Naive thymus-derived CD8-positive, alpha-beta T cell (primary cell): ENCODE measurements at regions not wholly inside any gene's neighbourhood (a gene's known extent, or its start where the extent isn't known, plus 50 kb on each side); places are given as distances from the start of the nearest gene placed in this dataset.
A peak's percentile ranks its signal among the peaks of the same experiment; 100 is the strongest.

Source experiments
- ATAC-seq, 2 donors: fragments of 150-1000 bp; cut with Tn5 transposase in 1 of 2; sonication (Bioruptor Pico), chemical (Tn5 transposase) in 1 of 2; 1 replicate in 1 of 2; 2 replicates in 1 of 2; pipeline ENCODE4 v1.10.0; 2021; ENCODE audit warnings: mild to moderate bottlenecking in 2 of 2, moderate library complexity in 2 of 2
- POLR2A ChIA-PET: fragments of 350-600 bp; sonication (Branson Sonifier 250); formaldehyde crosslinking; loops from one replicate; lab custom pipeline; 2021; ENCODE audit warnings: antibody characterized with exemption; lab: Charles Lee
- DNase-seq, 10 donors: peaks; one replicate each; pipeline versions ENCODE4 v3.0.0 to v3.0.0-alpha.2; 2020 to 2022
- H3K27ac Mint-ChIP-seq, 10 donors: one replicate each; pipeline ENCODE4 v1.8.0; 2020 to 2022; ENCODE audit warnings: mild to moderate bottlenecking in 10 of 10, mixed read lengths in 10 of 10, moderate library complexity in 4 of 10, inconsistent platforms in 1 of 10
- H3K27me3 Mint-ChIP-seq, 5 donors: one replicate each; pipeline ENCODE4 v1.8.0; 2021 to 2022; ENCODE audit warnings: mixed read lengths in 5 of 5
- H3K36me3 Mint-ChIP-seq, 3 donors: one replicate each; pipeline ENCODE4 v1.8.0; 2020 to 2022; ENCODE audit warnings: mixed read lengths in 3 of 3, mild to moderate bottlenecking in 2 of 3, inconsistent platforms in 1 of 3
- H3K4me1 Mint-ChIP-seq, 4 donors: one replicate each; pipeline ENCODE4 v1.8.0; 2021 to 2022; ENCODE audit warnings: mixed read lengths in 4 of 4
- H3K4me3 Mint-ChIP-seq, 10 donors: one replicate each; pipeline ENCODE4 v1.8.0; 2020 to 2022; ENCODE audit warnings: mild to moderate bottlenecking in 10 of 10, mixed read lengths in 10 of 10, moderate library complexity in 6 of 10, inconsistent platforms in 1 of 10
- H3K9me3 Mint-ChIP-seq, 9 donors: one replicate each; pipeline ENCODE4 v1.8.0; 2020 to 2022; ENCODE audit warnings: mixed read lengths in 9 of 9, mild to moderate bottlenecking in 3 of 9, inconsistent platforms in 1 of 9, moderate library complexity in 1 of 9

DNA sequence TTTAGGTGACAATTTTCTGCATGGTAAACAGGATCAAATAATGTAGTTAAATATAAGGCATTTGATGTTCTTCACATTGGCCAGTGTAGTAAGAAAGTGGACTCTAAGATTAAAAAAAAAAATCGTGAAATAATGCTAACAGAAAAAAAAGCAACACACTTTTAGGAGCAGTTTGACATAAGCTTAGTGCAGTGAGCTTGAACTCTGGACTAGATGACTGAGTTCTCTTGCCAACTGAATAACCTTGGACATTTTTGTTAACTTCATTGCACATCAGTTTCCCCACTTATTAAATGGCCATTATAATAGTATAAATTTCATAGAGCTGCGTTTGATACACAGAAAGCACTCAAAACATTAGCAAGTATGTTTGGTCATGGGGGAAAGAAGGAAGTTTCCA is 649.3 kb upstream of the ADGRL4 start:
- peaks cover 0 to 8% (median 2%) of the 10 kb centered on the region in 9 donors for H3K9me3 Mint-ChIP-seq
- DNase-seq: no peak
- no peak overlapping the region for H3K27ac Mint-ChIP-seq
- POLR2A ChIA-PET: no interaction called here
- H3K36me3 Mint-ChIP-seq: no peaks in the 10 kb centered on the region
- ATAC-seq: no peak
- no peaks in the 10 kb centered on the region for H3K27me3 Mint-ChIP-seq
- no peak overlapping the region for H3K4me3 Mint-ChIP-seq
- H3K4me1 Mint-ChIP-seq: no peaks in the 10 kb centered on the region

DNA sequence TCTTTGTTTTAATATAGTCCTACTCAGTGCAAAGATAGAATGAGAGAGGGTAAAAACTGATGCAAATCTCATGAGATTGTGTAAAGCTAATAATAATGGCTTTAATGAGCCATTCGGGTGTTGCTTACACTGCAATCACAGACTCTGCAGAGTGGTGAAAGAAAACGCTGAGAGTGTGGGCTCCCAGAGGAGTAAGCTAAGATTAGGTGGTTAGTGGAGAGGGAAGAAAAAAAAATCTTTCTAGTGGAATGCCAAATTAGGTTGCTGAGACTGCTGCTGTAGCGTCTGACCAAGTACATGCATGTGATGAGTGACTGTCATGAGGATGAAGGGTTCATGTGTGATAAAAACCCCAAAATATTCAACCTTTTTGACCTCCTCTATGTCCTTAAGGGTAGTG is 645.9 kb upstream of the ADGRL4 start:
- Mint-ChIP-seq H3K36me3 (no peaks in the 10 kb centered on the region), H3K27ac (no peak overlapping the region), H3K4me1 (no peaks in the 10 kb centered on the region), H3K27me3 (no peaks in the 10 kb centered on the region), H3K4me3 (no peak overlapping the region), H3K9me3 (peaks cover 0 to 13% (median 2%) of the 10 kb centered on the region in 9 donors)
- no peak for ATAC-seq
- POLR2A ChIA-PET: no interaction called here
- DNase-seq: no peak

- ATAC-seq (no peak), DNase-seq (no peak)
- Mint-ChIP-seq H3K27me3 (no peaks in the 10 kb centered on the region), H3K4me3 (no peak overlapping the region), H3K36me3 (no peaks in the 10 kb centered on the region), H3K4me1 (no peaks in the 10 kb centered on the region), H3K27ac (no peak overlapping the region), H3K9me3 (peaks cover 0 to 28% (median 8%) of the 10 kb centered on the region in 9 donors)
- POLR2A ChIA-PET: no interaction called here
Measured at GRCh38 chr1:79648126-79648525, 641.6 kb upstream of the ADGRL4 start.

DNA sequence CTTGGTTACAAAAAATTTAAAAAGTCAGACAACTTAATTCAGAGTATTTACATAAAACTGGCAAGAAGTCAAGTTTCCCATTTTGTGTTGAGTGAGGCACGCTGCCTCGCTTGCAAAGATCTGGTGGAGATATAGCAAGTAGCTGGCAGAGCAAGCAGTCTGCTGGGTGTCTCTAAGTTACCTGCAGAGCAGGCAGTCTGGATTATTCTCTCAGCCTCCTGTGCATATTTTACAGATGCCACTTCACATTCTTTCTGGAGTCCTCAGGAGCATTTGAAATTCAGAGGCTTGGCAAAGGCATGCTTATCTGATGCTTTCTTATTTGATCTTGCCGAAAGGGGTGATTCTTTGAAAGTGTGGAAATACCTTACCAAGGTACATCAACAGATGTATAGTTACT is 640.4 kb upstream of the ADGRL4 start:
- Mint-ChIP-seq H3K4me3 (no peak overlapping the region), H3K27me3 (no peaks in the 10 kb centered on the region), H3K36me3 (no peaks in the 10 kb centered on the region), H3K4me1 (no peaks in the 10 kb centered on the region), H3K27ac (no peak overlapping the region), H3K9me3 (peaks cover 0 to 37% (median 11%) of the 10 kb centered on the region in 9 donors)
- DNase-seq (no peak), ATAC-seq (no peak)
- POLR2A ChIA-PET: no interaction called here

DNA sequence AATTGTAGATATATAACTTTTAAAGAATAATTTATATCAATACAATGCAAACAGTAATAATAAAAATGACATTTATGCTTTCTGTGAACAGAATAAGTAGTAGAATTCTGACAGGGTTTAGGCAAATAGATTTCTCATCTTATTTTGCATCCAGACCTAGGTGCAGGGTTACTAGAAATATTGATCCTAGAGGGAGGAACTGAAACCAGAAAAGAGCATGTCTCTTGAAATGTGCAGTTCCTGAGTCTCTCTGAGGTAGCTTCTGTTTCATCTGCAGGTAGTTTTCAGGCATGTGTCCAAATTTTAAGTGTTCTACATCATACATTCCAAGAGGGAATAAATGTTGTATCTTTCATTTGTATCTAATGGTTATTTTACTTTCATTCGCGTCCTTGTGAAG is 631.9 kb upstream of the ADGRL4 start:
- POLR2A ChIA-PET: no interaction called here
- Mint-ChIP-seq H3K27me3 (peaks cover 0 to 5% (median 0%) of the 10 kb centered on the region in 5 donors), H3K36me3 (no peaks in the 10 kb centered on the region), H3K4me3 (no peak overlapping the region), H3K9me3 (peaks cover 0 to 38% (median 6%) of the 10 kb centered on the region in 9 donors), H3K27ac (no peak overlapping the region), H3K4me1 (no peaks in the 10 kb centered on the region)
- no peak for DNase-seq
- ATAC-seq: no peak

DNA sequence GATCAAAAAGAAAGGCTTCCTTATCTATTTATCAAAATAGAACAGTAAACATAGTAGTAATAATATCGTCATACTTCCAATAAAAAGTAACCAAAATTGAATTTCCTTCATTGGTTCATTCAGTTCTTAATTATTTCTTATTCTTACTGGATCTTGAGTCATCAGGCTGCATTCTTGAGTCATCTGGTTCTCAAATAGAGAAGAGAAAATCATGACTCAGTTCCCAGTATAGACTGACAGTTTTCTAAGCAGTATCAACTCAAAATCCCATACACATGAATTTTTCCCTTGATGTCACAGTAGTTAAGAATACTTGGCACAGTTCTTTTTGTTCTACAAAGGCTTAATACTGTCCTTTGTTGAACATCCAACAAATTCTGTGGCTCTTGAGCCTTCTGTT is 626.9 kb upstream of the ADGRL4 start:
- Mint-ChIP-seq H3K4me1 (no peaks in the 10 kb centered on the region), H3K36me3 (no peaks in the 10 kb centered on the region), H3K9me3 (peaks cover 0 to 9% (median 2%) of the 10 kb centered on the region in 9 donors), H3K27me3 (no peaks in the 10 kb centered on the region), H3K27ac (no peak overlapping the region), H3K4me3 (no peak overlapping the region)
- POLR2A ChIA-PET: no interaction called here
- ATAC-seq: no peak
- no peak for DNase-seq

- POLR2A ChIA-PET: no interaction called here
- DNase-seq (no peak), ATAC-seq (no peak)
- no peaks in the 10 kb centered on the region for H3K4me1 Mint-ChIP-seq
- H3K36me3 Mint-ChIP-seq: no peaks in the 10 kb centered on the region
- H3K27me3 Mint-ChIP-seq: no peaks in the 10 kb centered on the region
- H3K27ac Mint-ChIP-seq: no peak overlapping the region
- no peak overlapping the region for H3K4me3 Mint-ChIP-seq
- H3K9me3 Mint-ChIP-seq: peaks cover 0 to 15% (median 4%) of the 10 kb centered on the region in 9 donors
Measured at GRCh38 chr1:79629414-79629813, 622.9 kb upstream of the ADGRL4 start.

DNA sequence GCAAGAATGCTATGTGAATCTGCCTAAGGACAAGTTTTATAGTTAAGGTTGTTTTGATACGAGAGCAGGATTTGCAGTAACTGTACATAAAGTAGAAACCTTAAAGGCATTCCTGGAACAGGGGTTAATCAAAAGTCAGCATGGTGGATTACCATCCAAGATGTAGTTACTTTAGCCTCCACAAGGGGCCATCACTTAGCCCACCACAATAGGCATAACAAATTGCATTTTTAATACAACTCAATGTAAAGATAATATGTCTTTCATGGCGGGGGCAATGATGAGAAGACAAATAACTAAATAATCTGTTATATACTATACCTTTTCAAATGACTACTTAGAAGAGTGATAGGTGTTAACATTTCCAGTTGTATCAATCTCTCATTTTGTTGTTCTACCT is 611.2 kb upstream of the ADGRL4 start:
- POLR2A ChIA-PET: no interaction called here
- Mint-ChIP-seq H3K27ac (no peak overlapping the region), H3K36me3 (no peaks in the 10 kb centered on the region), H3K4me3 (no peak overlapping the region), H3K9me3 (peaks cover 0 to 16% (median 11%) of the 10 kb centered on the region in 9 donors), H3K4me1 (peaks cover 0 to 1% (median 0%) of the 10 kb centered on the region in 4 donors), H3K27me3 (no peaks in the 10 kb centered on the region)
- ATAC-seq: no peak
- no peak for DNase-seq

- Mint-ChIP-seq H3K4me3 (no peak overlapping the region), H3K36me3 (no peaks in the 10 kb centered on the region), H3K9me3 (peaks cover 0 to 12% (median 5%) of the 10 kb centered on the region in 9 donors), H3K4me1 (no peaks in the 10 kb centered on the region), H3K27ac (no peak overlapping the region), H3K27me3 (no peaks in the 10 kb centered on the region)
- ATAC-seq (no peak), DNase-seq (no peak)
- POLR2A ChIA-PET: no interaction called here
Measured at GRCh38 chr1:79614762-79615161, 608.2 kb upstream of the ADGRL4 start.

- no peak for DNase-seq
- no peaks in the 10 kb centered on the region for H3K36me3 Mint-ChIP-seq
- H3K9me3 Mint-ChIP-seq: peaks cover 0 to 12% (median 5%) of the 10 kb centered on the region in 9 donors
- no peak overlapping the region for H3K4me3 Mint-ChIP-seq
- H3K27ac Mint-ChIP-seq: peak overlapping the region in 1 of 10 donors; percentile 14
- no peaks in the 10 kb centered on the region for H3K4me1 Mint-ChIP-seq
- POLR2A ChIA-PET: no interaction called here
- no peak for ATAC-seq
- H3K27me3 Mint-ChIP-seq: no peaks in the 10 kb centered on the region
Measured at GRCh38 chr1:79614106-79614505, 607.6 kb upstream of the ADGRL4 start.

DNA sequence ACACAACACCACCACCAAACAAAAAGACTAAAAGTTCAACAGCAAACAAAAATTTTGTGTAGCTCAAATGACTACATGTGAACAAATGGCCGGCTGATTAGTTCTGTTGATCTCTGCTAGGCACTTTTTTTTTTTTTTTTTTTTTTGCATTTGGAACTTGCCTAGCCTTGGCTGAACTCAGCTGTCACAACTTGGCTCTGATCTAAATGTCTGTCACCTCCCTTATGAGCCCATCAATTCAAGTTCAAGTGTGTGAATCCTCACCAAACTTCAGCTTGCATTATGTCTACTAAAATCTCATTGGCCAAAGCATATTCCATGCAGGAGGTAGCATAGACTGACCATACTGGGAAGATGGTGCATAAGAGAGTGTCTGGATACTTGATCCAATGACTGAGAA is 606.5 kb upstream of the ADGRL4 start:
- POLR2A ChIA-PET: no interaction called here
- ATAC-seq (no peak), DNase-seq (no peak)
- H3K4me3 Mint-ChIP-seq: no peak overlapping the region
- H3K36me3 Mint-ChIP-seq: no peaks in the 10 kb centered on the region
- no peak overlapping the region for H3K27ac Mint-ChIP-seq
- peaks cover 0 to 12% (median 3%) of the 10 kb centered on the region in 9 donors for H3K9me3 Mint-ChIP-seq
- no peaks in the 10 kb centered on the region for H3K4me1 Mint-ChIP-seq
- H3K27me3 Mint-ChIP-seq: no peaks in the 10 kb centered on the region

- no peaks in the 10 kb centered on the region for H3K4me1 Mint-ChIP-seq
- H3K36me3 Mint-ChIP-seq: no peaks in the 10 kb centered on the region
- peaks cover 0 to 17% (median 0%) of the 10 kb centered on the region in 9 donors for H3K9me3 Mint-ChIP-seq
- POLR2A ChIA-PET: no interaction called here
- ATAC-seq: no peak
- DNase-seq: no peak
- H3K27me3 Mint-ChIP-seq: no peaks in the 10 kb centered on the region
- no peak overlapping the region for H3K27ac Mint-ChIP-seq
- no peak overlapping the region for H3K4me3 Mint-ChIP-seq
Measured at GRCh38 chr1:79604490-79605198, 598.1 kb upstream of the ADGRL4 start.

DNA sequence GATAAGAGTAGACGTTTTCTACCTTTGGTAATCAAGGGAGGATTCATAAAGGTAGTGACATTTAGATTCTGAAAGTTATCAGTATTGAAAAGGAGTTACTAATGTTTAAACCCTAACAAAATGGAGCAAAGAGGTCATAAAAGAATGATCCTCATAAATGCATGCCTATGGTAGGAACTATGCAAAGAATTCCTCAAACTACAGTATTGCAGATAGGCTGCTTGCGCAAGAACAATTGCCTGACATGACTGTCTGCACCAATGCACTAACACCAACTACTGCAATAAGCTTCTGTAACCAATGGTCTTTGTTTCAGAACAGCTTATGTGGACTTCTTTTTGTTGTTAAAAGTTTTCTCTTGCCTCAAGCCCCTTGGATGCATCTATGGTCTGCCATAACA is 597.3 kb upstream of the ADGRL4 start:
- no peaks in the 10 kb centered on the region for H3K27me3 Mint-ChIP-seq
- H3K9me3 Mint-ChIP-seq: peaks cover 0 to 17% (median 0%) of the 10 kb centered on the region in 9 donors
- ATAC-seq: no peak
- H3K27ac Mint-ChIP-seq: no peak overlapping the region
- POLR2A ChIA-PET: no interaction called here
- H3K4me3 Mint-ChIP-seq: no peak overlapping the region
- DNase-seq: no peak
- no peaks in the 10 kb centered on the region for H3K36me3 Mint-ChIP-seq
- no peaks in the 10 kb centered on the region for H3K4me1 Mint-ChIP-seq

- no peak overlapping the region for H3K4me3 Mint-ChIP-seq
- POLR2A ChIA-PET: no interaction called here
Measured at GRCh38 chr1:79599257-79599656, 592.7 kb upstream of the ADGRL4 start.

More at GRCh38 chr1:79599257-79599656, 592.7 kb upstream of the ADGRL4 start:
- peaks cover 0 to 28% (median 6%) of the 10 kb centered on the region in 9 donors for H3K9me3 Mint-ChIP-seq
- DNase-seq (no peak), ATAC-seq (no peak)
- no peaks in the 10 kb centered on the region for H3K36me3 Mint-ChIP-seq
- H3K27me3 Mint-ChIP-seq: peaks cover 0 to 2% (median 0%) of the 10 kb centered on the region in 5 donors
- no peaks in the 10 kb centered on the region for H3K4me1 Mint-ChIP-seq
- no peak overlapping the region for H3K27ac Mint-ChIP-seq
